ENCODE measurements at regions not wholly inside any gene's neighbourhood (a gene's known extent, or its start where the extent isn't known, plus 50 kb on each side); places are given as distances from the start of the nearest gene placed in this dataset.
"Not testable (repeated sequence)": the region's sequence is repeated elsewhere in the genome, so short reads cannot be mapped to it uniquely, and the experiment has no call there.

DNA sequence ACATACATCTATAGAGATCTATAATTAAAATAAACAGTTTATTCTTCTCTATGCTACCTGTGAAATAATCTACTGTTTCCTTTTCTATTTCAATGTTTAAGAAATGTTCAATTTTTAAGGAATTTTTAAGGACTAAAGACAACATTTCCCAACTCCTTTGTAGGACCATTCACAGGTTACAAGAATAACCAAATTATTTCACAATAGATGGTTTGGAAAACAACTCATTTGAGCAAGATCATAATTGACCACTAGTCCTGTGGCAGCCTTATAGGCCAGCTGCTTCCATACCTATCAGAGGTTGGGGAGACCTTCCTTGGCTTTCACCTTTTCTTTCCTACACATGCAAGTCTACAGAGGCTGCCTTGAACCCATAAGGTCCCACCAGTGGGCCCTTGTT lies 193.7 kb downstream of the TTC39B start:
- DNase-seq = no peak

GRCh38 chr9:15111071-15111470 lies 195.9 kb downstream of the TTC39B start:
- DNase-seq = no peak

- DNase-seq = peak; percentile 29
These were observed 194.7 kb upstream of the FREM1 start for GRCh38 chr9:15104826-15105420.

- DNase-seq = no peak
These were observed 193.1 kb upstream of the FREM1 start for GRCh38 chr9:15103290-15103689.

DNA sequence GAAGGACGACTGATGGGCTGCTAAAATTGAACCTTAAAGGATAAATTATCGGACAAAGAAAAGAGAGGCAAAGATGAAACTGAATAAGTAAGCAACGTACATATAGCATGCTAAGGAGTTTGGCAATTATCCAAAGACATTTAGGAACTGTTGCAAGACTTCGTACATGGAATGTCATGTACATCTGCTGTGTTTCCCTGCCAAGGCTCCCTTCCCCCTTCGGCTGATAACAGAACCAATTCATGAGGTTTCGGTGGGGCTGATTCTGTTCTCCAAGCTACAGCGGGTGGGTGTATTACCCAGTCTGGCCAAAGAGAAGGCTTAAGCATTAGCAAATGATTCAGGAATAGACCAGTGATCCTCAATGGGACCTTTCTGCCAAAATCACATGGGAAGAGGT lies 190.9 kb upstream of the FREM1 start:
- no peak for DNase-seq

DNA sequence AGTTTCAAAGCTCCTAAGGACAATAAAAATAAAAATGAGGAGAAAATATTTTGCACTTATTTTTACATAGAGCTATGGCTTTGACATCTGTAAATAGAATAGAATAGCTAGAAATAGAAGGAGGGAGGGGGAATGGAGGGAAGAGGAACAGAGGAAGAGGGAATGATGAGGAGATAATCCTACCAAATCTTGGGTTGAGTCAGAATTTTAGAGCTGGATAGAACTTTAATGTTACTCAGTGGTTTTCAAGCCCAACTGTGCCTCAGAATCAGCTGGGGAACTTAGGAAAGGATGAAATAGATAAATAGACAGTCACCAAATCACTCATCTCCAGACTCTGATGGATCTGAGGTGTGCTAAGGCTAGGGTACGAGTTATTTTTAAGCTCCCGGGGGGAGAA lies 190.3 kb upstream of the FREM1 start:
- no peak for DNase-seq

- DNase-seq = no peak
These were observed 186.7 kb upstream of the FREM1 start for GRCh38 chr9:15096972-15097371.

DNA sequence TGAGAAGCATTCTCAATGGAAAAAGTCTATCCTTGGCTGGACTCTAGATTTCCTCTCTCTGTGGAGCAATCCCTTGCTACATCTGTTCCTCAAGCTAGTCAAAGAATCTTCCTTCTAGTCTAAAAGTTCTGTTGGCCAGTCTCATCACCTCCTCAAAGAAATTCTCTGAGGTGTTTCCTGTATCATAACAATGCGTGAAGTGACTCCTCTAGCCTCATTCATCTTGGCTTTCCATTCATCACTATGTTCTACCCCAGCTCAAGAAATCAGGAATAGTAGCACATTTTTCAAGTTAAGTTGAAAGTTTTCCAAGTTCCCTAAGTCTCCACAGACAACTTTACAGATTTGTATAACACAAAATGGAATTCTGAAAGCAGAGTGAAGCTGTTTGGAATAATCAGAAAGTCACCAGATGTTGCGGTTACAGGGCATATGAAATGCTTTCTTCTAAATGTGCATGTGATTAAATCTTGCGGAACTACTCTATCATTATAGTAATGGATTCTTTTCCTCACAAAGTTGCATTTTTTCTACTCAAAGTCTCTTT lies 176.6 kb upstream of the FREM1 start:
- no peak for DNase-seq

DNA sequence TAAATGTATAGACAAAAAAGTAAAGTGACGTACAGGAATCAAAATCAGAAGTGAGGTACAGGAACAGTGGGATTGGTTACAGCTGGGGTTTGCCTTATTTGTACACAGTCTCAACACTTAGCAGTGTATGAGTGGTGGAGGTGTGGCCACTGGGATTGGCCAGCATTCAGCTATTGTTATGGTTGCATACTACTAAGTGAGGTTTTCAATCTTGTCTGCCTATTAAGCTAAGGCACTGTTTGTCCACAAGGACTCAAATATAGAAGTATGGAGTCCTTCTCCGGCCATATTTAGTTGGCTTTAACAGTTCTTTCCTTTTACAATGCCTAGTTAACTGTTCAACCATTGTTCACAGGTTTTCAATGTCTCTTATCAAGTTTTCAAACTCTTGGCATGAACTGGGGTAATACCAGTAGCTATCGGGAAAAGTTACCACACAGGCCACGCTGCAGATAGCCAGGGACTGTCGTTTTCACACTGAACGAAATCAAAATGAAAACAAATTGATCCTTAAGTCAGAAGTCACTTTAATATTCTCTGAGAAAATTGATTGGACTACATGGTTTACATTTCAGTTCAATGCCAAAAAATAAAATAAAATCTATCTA lies 176.0 kb upstream of the FREM1 start:
- DNase-seq = no peak

DNA sequence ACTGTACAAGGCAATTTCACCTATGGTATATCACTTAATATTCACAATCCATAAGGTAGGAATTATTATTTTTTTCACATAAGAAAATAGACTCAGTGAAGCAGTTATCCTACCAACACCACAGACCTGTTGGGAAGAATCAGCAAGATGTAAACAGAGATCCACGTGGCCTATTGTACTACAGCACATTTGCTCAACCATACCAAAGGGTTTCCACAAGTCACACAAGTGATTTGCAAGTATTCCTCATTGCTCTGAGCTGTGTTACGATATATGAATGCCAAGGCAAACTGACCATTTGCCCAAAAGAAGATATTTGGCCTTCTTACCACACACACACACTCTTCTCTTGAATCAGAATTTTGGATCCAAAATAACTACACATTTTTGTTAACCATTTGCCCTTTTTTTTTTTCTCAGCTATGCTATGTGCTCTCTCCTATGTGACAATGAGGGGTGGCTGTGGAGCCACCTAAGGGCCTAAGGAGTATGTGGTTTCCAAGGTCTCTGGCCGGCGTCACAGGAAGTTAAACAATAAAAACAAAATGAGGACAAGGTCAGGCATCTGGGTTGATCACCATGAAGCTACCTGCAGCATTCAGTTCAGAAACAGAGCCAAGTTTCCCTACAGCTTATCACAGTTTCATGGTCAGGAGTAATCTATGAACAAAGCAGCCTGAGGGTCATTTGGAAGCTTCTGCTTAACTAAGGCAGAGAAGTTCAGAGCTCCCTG lies 171.0 kb upstream of the FREM1 start:
- DNase-seq = no peak

- no peak for DNase-seq
These were observed 170.2 kb upstream of the FREM1 start for GRCh38 chr9:15080401-15080800.

GRCh38 chr9:15079989-15080388 lies 169.8 kb upstream of the FREM1 start:
- DNase-seq = no peak

GRCh38 chr9:15077946-15078729 lies 167.9 kb upstream of the FREM1 start:
- no peak for DNase-seq

GRCh38 chr9:15073620-15074019 lies 163.4 kb upstream of the FREM1 start:
- DNase-seq = no peak

GRCh38 chr9:15070716-15071115 lies 160.5 kb upstream of the FREM1 start:
- DNase-seq = no peak

- no peak for DNase-seq
These were observed 158.9 kb upstream of the FREM1 start for GRCh38 chr9:15069106-15069505.

DNA sequence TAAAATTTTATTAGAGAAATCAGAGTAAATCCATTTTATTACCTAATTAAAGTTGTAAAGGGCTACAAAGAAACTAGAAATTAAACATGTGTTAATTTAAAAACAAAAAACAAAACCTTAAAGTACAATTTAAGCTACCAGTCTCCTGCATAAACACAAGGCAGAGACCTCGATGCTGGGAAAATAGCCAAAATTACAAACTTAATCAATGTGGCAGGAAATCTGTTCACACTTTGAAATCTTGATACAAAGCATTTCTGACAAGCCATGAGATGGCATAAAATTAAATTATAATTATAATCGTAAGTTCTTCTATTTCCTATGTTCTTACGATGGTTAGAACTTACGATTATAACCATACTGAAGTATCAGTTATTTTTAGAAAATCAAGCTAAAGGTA lies 158.0 kb upstream of the FREM1 start:
- DNase-seq = no peak

- DNase-seq = no peak
These were observed 148.8 kb upstream of the FREM1 start for GRCh38 chr9:15059003-15059402.

- DNase-seq = no peak
These were observed 148.0 kb upstream of the FREM1 start for GRCh38 chr9:15058236-15058635.

GRCh38 chr9:15055284-15055683 lies 145.1 kb upstream of the FREM1 start:
- DNase-seq = not testable (repeated sequence)

GRCh38 chr9:15048772-15049171 lies 138.5 kb upstream of the FREM1 start:
- no peak for DNase-seq

GRCh38 chr9:15047028-15047551 lies 136.9 kb upstream of the FREM1 start:
- DNase-seq = no peak

DNA sequence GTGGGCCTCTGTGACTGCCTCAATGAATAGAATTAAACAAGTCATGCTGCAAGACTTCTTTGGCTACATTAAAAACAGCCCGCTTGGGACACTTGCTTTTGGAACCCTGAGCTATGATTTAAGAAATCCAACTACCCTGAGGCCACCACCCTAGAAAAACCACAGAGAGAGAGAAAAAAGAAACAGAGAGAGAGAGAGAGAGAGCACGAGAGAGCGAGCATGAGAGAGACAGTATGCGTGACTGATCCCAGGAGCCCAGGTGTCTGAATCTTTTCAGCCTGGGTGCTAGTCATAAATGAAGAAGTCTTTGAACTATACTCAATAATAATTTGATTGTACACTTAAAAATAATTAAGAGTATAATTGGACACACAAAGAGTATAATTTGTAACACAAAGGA lies 123.1 kb upstream of the FREM1 start:
- DNase-seq = no peak
